Activated naive CD4-positive, alpha-beta T cell treated with anti-CD3 and anti-CD28 coated beads, Interleukin-2, amount 50 U/mL, for 24 hours (primary cell): ENCODE measurements at regions not wholly inside any gene's neighbourhood (a gene's known extent, or its start where the extent isn't known, plus 50 kb on each side); places are given as distances from the start of the nearest gene placed in this dataset.
"Not testable (repeated sequence)": the region's sequence is repeated elsewhere in the genome, so short reads cannot be mapped to it uniquely, and the experiment has no call there.

Experiments
- H3K27ac Mint-ChIP-seq: one replicate; pipeline ENCODE4 v1.8.0; 2021; ENCODE audit warnings: mild to moderate bottlenecking, mixed read lengths
- H3K27me3 Mint-ChIP-seq: one replicate; pipeline ENCODE4 v1.8.0; 2021; ENCODE audit warnings: mixed read lengths
- H3K36me3 Mint-ChIP-seq: one replicate; pipeline ENCODE4 v1.8.0; 2021; ENCODE audit warnings: mixed read lengths
- H3K4me1 Mint-ChIP-seq: one replicate; pipeline ENCODE4 v1.8.0; 2021; ENCODE audit warnings: mixed read lengths
- H3K4me3 Mint-ChIP-seq: one replicate; pipeline ENCODE4 v1.8.0; 2021; ENCODE audit warnings: mild to moderate bottlenecking, mixed read lengths
- H3K9me3 Mint-ChIP-seq: one replicate; pipeline ENCODE4 v1.8.0; 2021; ENCODE audit warnings: mixed read lengths

- no peaks in the 10 kb centered on the region for H3K4me1 Mint-ChIP-seq
- no peaks in the 10 kb centered on the region for H3K36me3 Mint-ChIP-seq
- no peak overlapping the region for H3K4me3 Mint-ChIP-seq
- no peak overlapping the region for H3K27ac Mint-ChIP-seq
- H3K9me3 Mint-ChIP-seq: no peaks in the 10 kb centered on the region
- peaks cover 35% of the 10 kb centered on the region for H3K27me3 Mint-ChIP-seq
Observed at GRCh38 chr6:165842281-165842936, 179.4 kb upstream of the PDE10A start.

GRCh38 chr6:165841153-165841558, 178.1 kb upstream of the PDE10A start:
- H3K9me3 Mint-ChIP-seq: no peaks in the 10 kb centered on the region
- no peak overlapping the region for H3K4me3 Mint-ChIP-seq
- H3K27me3 Mint-ChIP-seq: peaks cover 33% of the 10 kb centered on the region
- no peaks in the 10 kb centered on the region for H3K36me3 Mint-ChIP-seq
- H3K27ac Mint-ChIP-seq: no peak overlapping the region
- no peaks in the 10 kb centered on the region for H3K4me1 Mint-ChIP-seq

- Mint-ChIP-seq H3K4me1 (no peaks in the 10 kb centered on the region), H3K27me3 (peaks cover 27% of the 10 kb centered on the region), H3K36me3 (no peaks in the 10 kb centered on the region), H3K4me3 (no peak overlapping the region), H3K27ac (no peak overlapping the region), H3K9me3 (no peaks in the 10 kb centered on the region)
Observed at GRCh38 chr6:165837948-165838745, 175.1 kb upstream of the PDE10A start.

- H3K4me3 Mint-ChIP-seq, H3K36me3 Mint-ChIP-seq, H3K4me1 Mint-ChIP-seq, H3K9me3 Mint-ChIP-seq, H3K27ac Mint-ChIP-seq: not testable (repeated sequence)
- H3K27me3 Mint-ChIP-seq: peaks cover 22% of the 10 kb centered on the region
Observed at GRCh38 chr6:165836648-165837047, 173.6 kb upstream of the PDE10A start.

GRCh38 chr6:165835410-165835851, 172.4 kb upstream of the PDE10A start:
- H3K27ac Mint-ChIP-seq: no peak overlapping the region
- H3K4me3 Mint-ChIP-seq: no peak overlapping the region
- H3K4me1 Mint-ChIP-seq: peaks cover 5% of the 10 kb centered on the region
- no peaks in the 10 kb centered on the region for H3K36me3 Mint-ChIP-seq
- no peaks in the 10 kb centered on the region for H3K9me3 Mint-ChIP-seq
- peaks cover 21% of the 10 kb centered on the region for H3K27me3 Mint-ChIP-seq

- Mint-ChIP-seq H3K4me1 (peaks cover 5% of the 10 kb centered on the region), H3K27me3 (peaks cover 20% of the 10 kb centered on the region), H3K36me3 (no peaks in the 10 kb centered on the region), H3K27ac (no peak overlapping the region), H3K9me3 (no peaks in the 10 kb centered on the region), H3K4me3 (no peak overlapping the region)
Observed at GRCh38 chr6:165834613-165835259, 171.7 kb upstream of the PDE10A start.

GRCh38 chr6:165833355-165833754, 170.3 kb upstream of the PDE10A start:
- Mint-ChIP-seq H3K4me3 (no peak overlapping the region), H3K27me3 (peaks cover 15% of the 10 kb centered on the region), H3K36me3 (no peaks in the 10 kb centered on the region), H3K9me3 (no peaks in the 10 kb centered on the region), H3K27ac (no peak overlapping the region), H3K4me1 (peaks cover 5% of the 10 kb centered on the region)

- peaks cover 17% of the 10 kb centered on the region for H3K27me3 Mint-ChIP-seq
- no peaks in the 10 kb centered on the region for H3K9me3 Mint-ChIP-seq
- H3K36me3 Mint-ChIP-seq: no peaks in the 10 kb centered on the region
- H3K4me1 Mint-ChIP-seq: peaks cover 5% of the 10 kb centered on the region
- no peak overlapping the region for H3K4me3 Mint-ChIP-seq
- H3K27ac Mint-ChIP-seq: no peak overlapping the region
Observed at GRCh38 chr6:165831812-165832510, 168.9 kb upstream of the PDE10A start.

GRCh38 chr6:165830761-165831160, 167.7 kb upstream of the PDE10A start:
- no peak overlapping the region for H3K4me3 Mint-ChIP-seq
- H3K27me3 Mint-ChIP-seq: peaks cover 9% of the 10 kb centered on the region
- H3K36me3 Mint-ChIP-seq: no peaks in the 10 kb centered on the region
- H3K9me3 Mint-ChIP-seq: no peaks in the 10 kb centered on the region
- peaks cover 5% of the 10 kb centered on the region for H3K4me1 Mint-ChIP-seq
- H3K27ac Mint-ChIP-seq: no peak overlapping the region

GRCh38 chr6:165829376-165829775, 166.3 kb upstream of the PDE10A start:
- H3K4me3 Mint-ChIP-seq: no peak overlapping the region
- no peaks in the 10 kb centered on the region for H3K36me3 Mint-ChIP-seq
- H3K4me1 Mint-ChIP-seq: peaks cover 5% of the 10 kb centered on the region
- H3K27ac Mint-ChIP-seq: no peak overlapping the region
- H3K9me3 Mint-ChIP-seq: no peaks in the 10 kb centered on the region
- H3K27me3 Mint-ChIP-seq: peaks cover 7% of the 10 kb centered on the region

GRCh38 chr6:165827190-165827518, 164.1 kb upstream of the PDE10A start:
- H3K27me3 Mint-ChIP-seq: peaks cover 3% of the 10 kb centered on the region
- H3K9me3 Mint-ChIP-seq: no peaks in the 10 kb centered on the region
- H3K27ac Mint-ChIP-seq: no peak overlapping the region
- peaks cover 5% of the 10 kb centered on the region for H3K4me1 Mint-ChIP-seq
- no peak overlapping the region for H3K4me3 Mint-ChIP-seq
- no peaks in the 10 kb centered on the region for H3K36me3 Mint-ChIP-seq

GRCh38 chr6:165826487-165827189, 163.6 kb upstream of the PDE10A start:
- H3K4me1 Mint-ChIP-seq: peaks cover 2% of the 10 kb centered on the region
- no peaks in the 10 kb centered on the region for H3K9me3 Mint-ChIP-seq
- H3K36me3 Mint-ChIP-seq: no peaks in the 10 kb centered on the region
- H3K27ac Mint-ChIP-seq: no peak overlapping the region
- H3K4me3 Mint-ChIP-seq: no peak overlapping the region
- H3K27me3 Mint-ChIP-seq: peaks cover 2% of the 10 kb centered on the region

- H3K27ac Mint-ChIP-seq: no peak overlapping the region
- peaks cover 9% of the 10 kb centered on the region for H3K27me3 Mint-ChIP-seq
- no peaks in the 10 kb centered on the region for H3K4me1 Mint-ChIP-seq
- H3K36me3 Mint-ChIP-seq: no peaks in the 10 kb centered on the region
- no peak overlapping the region for H3K4me3 Mint-ChIP-seq
- H3K9me3 Mint-ChIP-seq: no peaks in the 10 kb centered on the region
Observed at GRCh38 chr6:165825256-165825815, 162.3 kb upstream of the PDE10A start.

GRCh38 chr6:165823609-165824326, 160.7 kb upstream of the PDE10A start:
- Mint-ChIP-seq H3K27ac (no peak overlapping the region), H3K27me3 (peaks cover 19% of the 10 kb centered on the region), H3K9me3 (no peaks in the 10 kb centered on the region), H3K4me3 (no peak overlapping the region), H3K36me3 (no peaks in the 10 kb centered on the region), H3K4me1 (no peaks in the 10 kb centered on the region)
